CMK (cell line): ENCODE measurements at regions not wholly inside any gene's neighbourhood (a gene's known extent, or its start where the extent isn't known, plus 50 kb on each side); places are given as distances from the start of the nearest gene placed in this dataset.

Experiments
- DNase-seq: peaks from one replicate; pipeline ENCODE4 v3.0.0-alpha.2; 2010; ENCODE audit warnings: low read depth

- DNase-seq, result no peak
Observed at GRCh38 chr15:96672629-96673028, 342.1 kb downstream of the NR2F2 start.

DNA sequence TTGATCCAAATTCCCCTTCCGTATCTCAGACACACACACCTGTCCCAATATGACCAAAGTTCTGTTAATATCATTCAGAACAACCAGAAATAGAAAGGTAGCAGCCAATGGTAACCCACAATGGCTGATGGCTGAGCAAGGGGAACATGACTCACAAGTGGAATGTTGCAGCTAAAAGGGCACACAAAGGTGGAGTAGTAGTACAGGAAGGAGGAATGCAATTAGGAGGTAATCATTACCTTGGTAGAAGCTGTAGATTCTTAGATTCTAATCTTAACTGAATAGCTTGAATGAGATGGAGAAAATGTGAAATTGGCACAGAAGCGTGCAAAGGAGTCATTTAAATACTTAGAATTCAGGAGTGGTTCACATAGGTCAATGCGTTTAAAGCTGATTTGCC is 347.9 kb downstream of the NR2F2 start:
- DNase-seq, result no peak

DNA sequence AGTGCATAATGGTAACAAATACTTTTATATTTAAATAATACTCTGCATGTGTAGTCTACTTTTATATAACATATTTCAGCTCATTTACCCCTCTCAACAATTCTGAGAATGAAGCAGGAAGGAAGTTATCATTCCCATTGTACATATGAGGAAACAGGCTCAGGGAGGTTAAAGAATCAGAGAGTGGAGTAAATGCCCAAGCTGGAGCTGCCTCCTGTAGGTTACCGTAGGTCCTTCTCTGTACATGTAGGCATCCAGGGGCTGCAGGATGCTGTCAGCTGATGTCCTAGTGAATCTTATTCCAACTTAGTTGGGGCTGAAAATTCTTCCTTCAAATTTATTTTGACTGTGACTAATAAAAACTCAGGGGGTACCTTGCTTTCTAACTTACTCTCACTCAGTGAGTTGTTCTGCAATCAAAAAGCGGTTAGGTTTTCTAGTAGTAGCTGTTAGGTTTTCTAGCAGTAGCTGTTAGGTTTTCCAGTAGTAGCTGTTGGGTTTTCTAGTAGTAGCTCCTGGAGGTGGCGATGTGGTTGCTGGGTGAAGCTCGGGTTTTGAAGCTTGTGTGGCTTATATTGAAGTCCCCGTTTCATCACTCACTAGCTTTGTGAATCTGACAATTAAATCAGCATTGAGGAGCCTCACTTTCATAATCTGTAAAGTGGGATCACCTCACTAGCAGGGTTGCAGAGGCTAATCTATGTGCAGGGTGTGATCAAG is 357.0 kb downstream of the NR2F2 start:
- no peak for DNase-seq

DNA sequence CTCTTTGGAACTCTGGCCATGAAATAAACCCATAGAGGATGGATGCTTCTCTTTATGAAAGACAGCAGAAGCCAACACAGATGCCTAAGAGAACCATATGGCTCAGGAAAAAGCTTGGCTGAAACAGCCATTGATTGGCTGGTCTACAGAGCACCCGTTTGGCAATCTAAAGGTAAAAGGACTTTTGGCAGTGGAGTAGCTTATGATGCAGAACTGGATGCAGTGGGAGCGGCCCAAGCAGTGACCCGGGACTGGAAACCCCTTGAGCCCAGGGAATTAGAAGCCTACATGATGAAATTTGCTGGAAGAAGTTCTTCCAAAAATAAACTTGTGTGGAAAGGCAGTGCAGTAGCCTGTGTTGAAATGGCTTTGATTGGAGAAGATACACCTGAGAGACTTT is 360.2 kb downstream of the NR2F2 start:
- no peak for DNase-seq

DNA sequence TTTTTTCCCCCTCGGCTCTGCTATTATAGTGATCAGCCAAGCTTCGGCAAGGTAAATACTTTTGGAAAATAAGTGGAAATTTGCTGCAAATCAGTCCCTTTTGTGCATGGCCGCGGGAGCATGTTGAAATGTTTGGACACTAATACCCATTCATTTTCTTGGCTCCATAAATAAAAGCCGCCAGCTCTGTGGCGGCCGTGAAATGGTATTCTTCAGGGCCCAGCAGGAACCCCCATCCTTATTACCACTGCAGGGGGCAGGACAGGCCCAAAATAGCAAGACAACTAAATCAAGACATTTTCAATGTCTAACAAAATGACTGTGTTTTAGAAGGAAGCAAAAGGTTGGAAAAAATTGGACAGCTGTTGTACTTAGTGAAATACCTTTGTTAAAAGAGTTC is 362.3 kb downstream of the NR2F2 start:
- DNase-seq, result no peak

GRCh38 chr15:96693515-96693914 is 363.0 kb downstream of the NR2F2 start:
- DNase-seq, result no peak

GRCh38 chr15:96693990-96694517 is 363.6 kb downstream of the NR2F2 start:
- no peak for DNase-seq

- DNase-seq, result no peak
Observed at GRCh38 chr15:96695426-96695825, 364.9 kb downstream of the NR2F2 start.

- DNase-seq, result no peak
Observed at GRCh38 chr15:96699871-96700401, 369.4 kb downstream of the NR2F2 start.

DNA sequence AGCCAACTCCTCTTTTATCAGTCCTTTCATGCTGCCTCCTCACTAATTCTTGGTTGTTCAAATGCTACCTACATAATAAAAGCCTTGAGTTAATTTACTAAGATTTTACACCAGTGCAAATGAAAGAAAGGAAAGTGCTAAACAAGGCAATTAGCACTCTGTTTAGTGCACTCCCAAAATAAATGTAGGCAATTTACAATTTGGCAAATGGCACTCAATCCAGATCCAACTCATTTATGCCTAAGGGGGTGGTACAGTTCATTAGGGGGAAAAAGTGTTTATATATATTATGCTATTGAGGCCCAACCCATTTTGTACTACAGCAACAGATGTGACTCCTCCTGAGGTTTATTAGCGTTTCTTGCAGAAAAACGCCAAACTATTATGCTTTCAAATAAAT is 370.1 kb downstream of the NR2F2 start:
- DNase-seq, result no peak

DNA sequence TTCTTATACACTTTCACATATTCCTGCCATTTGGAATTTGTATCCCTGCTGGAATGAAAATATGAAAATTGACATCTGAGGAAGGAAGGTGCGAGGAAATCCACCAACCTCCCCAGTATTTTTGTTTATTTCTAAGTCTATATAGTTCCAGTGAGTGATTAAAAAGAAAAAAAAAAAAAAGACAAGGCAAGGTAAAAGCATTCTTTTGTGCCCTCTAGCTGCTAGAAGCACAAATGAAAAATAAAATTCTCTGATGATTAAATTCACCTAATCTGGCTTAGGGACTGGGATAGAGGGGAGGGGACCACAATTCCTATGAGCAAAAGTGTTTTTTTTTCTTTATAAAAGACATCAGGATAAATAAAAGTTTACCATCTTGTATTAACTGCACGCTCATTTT is 370.9 kb downstream of the NR2F2 start:
- DNase-seq, result no peak

DNA sequence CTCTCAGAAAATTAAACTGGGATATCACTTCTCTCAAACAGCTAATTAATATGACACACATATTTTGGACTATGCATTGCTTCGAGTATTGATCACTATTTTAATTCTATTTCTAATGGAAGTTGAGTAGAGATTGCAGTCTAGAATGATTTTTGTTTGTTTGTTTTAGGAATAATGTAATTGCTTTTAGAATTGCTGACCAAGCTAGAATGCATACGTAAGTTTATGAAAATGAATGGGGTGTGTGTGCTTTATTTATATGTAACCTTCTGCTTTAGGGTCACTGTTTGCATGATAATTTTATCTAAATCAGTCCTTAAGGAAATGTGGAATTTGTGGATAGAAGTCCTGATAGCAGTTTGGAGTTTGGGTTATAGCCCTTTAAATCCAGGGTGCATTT is 371.4 kb downstream of the NR2F2 start:
- DNase-seq, result no peak

GRCh38 chr15:96702589-96702988 is 372.1 kb downstream of the NR2F2 start:
- no peak for DNase-seq

DNA sequence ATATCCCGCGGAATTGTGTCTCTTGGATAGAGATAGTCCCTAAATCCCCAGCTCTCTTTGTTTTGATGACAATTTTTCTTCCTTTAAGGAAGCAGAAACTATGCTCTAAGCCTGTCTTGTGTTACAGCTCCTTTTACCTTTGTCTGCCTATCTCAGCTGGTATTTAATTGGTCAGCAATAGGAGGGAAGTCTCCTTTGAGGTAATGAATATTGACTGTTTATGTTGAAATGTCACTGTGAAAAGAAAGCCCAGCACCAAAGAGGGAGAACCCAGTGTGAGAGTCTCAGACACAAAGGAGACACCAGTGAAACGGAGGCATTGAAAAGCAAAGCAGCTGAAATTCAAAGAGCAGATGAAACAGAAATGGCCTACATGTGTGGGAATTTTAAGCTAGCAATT is 372.6 kb downstream of the NR2F2 start:
- DNase-seq, result no peak

GRCh38 chr15:96703794-96704550 is 373.5 kb downstream of the NR2F2 start:
- DNase-seq, result no peak

DNA sequence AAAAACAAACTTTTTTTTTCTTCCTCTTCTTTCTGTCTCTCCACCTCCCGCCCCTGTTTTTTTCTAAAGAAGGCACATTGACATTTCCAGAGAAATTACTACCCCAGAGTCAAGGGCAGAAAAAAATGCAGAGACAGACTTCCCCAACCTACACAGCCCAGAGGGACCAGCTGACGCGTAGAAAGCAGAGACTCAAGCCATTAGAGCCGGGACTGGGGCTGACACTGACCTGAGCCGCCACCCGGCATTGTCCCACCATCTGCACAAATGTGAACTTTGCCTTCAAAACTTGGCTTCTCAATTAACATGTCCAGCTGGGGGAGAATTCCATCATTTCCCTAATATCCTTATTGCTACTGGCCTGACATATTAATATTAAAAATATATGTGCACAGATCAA is 385.6 kb downstream of the NR2F2 start:
- DNase-seq, result no peak

- no peak for DNase-seq
Observed at GRCh38 chr15:96716478-96716877, 386.0 kb downstream of the NR2F2 start.

DNA sequence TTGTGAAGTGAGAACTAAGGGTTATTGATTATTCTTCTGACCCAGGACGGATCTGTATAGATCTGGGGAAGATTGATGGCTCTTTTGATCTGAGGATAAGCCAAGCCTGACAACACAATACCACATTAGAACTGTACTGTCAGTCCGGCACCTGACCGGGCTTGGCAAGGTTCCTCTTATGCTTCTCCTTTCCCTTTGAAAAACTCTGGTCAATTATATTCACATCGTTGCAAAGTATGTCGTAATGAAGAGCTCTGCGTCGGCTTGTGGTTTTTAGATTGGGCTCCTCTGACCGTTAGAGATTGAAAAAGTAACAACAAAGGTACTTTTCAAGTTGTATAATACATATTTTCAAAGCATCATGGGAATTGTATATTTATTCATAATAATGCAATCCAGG is 389.8 kb downstream of the NR2F2 start:
- DNase-seq, result no peak

DNA sequence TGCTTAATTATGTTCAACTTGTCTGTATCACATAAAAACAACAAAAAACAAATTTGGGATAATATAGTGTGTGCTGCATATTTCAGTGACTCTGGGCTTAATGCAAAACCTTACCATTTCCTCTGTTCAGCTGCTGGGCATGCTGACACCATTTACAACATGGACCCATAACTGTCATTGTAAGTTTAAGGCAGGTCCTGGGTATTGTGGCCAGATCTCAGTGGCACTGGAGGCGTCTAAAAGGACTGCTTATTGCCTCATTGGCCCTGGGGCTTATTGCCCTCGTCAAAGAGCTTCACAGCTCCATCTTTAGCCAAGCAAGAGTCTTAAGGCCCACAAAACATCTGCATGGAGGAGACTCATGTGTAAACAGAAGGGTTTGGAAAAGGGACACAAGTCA is 390.2 kb downstream of the NR2F2 start:
- no peak for DNase-seq

DNA sequence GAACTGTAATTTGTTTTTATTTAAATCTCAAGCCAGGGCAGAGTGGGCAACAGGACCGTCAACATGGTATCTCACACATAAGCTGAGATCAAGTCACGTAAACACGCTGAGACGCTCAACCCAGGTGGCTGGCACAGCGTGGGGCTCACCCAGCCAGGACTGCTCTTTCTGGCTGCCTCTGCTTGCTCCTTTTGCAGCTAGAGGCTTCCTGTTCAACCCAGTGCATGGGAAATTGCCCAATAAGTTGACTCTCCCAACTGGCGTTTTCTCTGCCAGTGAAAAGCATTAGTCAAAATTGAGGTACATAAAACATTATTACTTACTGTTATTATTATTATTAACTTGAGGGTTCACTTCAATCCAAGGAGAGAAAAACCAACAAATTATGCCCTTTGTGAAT is 398.1 kb downstream of the NR2F2 start:
- DNase-seq, result no peak

DNA sequence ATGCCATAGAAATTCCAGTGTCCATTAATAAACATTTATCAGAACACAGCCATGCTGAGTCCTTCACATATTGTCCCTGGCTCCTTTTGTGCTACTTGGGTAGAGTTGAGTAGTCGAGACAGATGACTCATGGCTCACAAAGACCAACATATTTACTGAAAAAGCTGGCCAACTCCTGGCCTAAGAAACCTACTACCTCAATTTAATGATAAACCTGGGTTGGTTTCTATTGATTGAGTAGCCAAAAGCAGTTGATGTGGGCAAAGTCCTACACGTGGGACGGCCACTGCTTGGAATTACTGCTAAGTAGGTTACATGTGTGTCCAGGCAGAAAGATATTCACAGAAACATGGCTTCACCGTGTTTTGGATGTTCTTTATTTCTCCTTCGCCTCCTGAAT is 402.2 kb downstream of the NR2F2 start:
- no peak for DNase-seq

GRCh38 chr15:96733721-96734120 is 403.2 kb downstream of the NR2F2 start:
- no peak for DNase-seq

GRCh38 chr15:96735632-96736240 is 405.2 kb downstream of the NR2F2 start:
- DNase-seq, result no peak
